ENCODE measurements at regions not wholly inside any gene's neighbourhood (a gene's known extent, or its start where the extent isn't known, plus 50 kb on each side); places are given as distances from the start of the nearest gene placed in this dataset.

DNA sequence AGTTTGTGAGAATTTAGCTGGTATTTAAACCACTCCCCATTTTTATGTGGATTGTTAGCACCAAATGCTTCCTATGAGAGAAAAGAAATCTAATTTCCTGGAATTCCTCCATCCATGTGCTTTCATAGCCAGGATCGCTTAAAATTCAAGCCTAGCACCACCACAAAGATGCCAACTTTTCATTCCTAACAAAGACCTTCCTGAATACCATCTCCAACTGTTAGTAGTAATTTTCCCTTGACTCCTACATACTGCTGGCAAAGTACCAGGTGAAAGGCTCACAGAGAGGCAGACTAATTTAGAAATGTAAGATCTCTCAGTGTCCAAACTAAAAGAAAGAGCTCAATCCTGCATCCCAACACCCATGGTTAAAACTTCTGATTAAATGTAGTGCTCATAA is 386.3 kb downstream of the KCTD12 start:
- TF ChIP-seq, protein P1, sequence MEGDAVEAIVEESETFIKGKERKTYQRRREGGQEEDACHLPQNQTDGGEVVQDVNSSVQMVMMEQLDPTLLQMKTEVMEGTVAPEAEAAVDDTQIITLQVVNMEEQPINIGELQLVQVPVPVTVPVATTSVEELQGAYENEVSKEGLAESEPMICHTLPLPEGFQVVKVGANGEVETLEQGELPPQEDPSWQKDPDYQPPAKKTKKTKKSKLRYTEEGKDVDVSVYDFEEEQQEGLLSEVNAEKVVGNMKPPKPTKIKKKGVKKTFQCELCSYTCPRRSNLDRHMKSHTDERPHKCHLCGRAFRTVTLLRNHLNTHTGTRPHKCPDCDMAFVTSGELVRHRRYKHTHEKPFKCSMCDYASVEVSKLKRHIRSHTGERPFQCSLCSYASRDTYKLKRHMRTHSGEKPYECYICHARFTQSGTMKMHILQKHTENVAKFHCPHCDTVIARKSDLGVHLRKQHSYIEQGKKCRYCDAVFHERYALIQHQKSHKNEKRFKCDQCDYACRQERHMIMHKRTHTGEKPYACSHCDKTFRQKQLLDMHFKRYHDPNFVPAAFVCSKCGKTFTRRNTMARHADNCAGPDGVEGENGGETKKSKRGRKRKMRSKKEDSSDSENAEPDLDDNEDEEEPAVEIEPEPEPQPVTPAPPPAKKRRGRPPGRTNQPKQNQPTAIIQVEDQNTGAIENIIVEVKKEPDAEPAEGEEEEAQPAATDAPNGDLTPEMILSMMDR (conservative IDR thresholded peaks at IDR 0.05 in 1 of 2, IDR thresholded peaks at IDR 0.05 in 1 of 2; ENCODE audit: low read depth in 1 of 2, low read length in 2 of 2): no peak
- no peak for TF ChIP-seq EZH2 (IDR thresholded peaks at IDR 0.05; ENCODE audit: low read length, missing control alignments)

Data from fibroblast of lung (primary cell).